ENCODE measurements at regions not wholly inside any gene's neighbourhood (a gene's known extent, or its start where the extent isn't known, plus 50 kb on each side); places are given as distances from the start of the nearest gene placed in this dataset.
"Not testable (repeated sequence)": the region's sequence is repeated elsewhere in the genome, so short reads cannot be mapped to it uniquely, and the experiment has no call there.

DNA sequence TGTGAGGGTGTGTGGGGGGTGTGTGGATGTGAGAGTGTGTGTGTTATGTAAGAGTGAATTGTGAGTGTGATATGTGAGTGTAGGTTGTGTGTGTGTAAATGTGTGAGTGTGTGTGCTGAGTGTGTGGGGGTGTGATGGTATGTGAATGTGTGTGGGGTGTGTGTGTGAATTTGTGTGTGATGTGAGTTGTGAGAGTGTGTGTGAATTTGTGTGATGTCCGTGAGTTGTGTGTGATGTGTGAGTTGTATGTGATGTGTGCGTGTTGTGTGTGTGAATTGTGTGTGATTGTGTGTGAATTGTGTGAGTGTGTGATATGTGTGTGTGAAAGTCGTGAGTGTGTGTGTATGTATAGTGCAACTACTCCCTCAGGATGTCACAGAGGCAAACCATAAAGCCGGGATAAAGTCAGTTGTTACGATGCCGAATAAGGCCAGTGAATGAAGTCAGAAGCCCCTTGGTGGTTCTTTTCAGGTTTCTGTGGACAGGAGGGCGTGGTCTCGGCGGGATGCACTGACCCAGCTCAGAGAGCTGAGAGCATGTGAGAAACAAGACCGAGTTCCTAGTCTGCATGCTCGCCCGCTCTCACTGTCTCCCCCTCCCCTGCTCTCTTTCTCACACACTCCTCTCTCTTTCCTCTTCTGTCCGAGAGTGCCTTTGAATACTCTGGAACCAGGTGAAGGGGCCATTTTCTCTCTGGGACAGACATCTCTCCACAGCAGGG, 71.8 kb upstream of the MAX start:
- no peak overlapping the region for H3K4me3 Mint-ChIP-seq
- H3K27me3 Mint-ChIP-seq: peaks cover 10% of the 10 kb centered on the region
- H3K27ac Mint-ChIP-seq (ENCODE audit: low read depth): no peak overlapping the region
- no peaks in the 10 kb centered on the region for H3K36me3 Mint-ChIP-seq (ENCODE audit: insufficient read depth)
- H3K4me1 Mint-ChIP-seq: no peaks in the 10 kb centered on the region
- ATAC-seq (replicated peaks; ENCODE audit: extremely low read depth, poor library complexity, severe bottlenecking) (no peak), DNase-seq (ENCODE audit: low spot score in 2 of 2) (no peak)
- H3K9me3 Mint-ChIP-seq: no peaks in the 10 kb centered on the region

DNA sequence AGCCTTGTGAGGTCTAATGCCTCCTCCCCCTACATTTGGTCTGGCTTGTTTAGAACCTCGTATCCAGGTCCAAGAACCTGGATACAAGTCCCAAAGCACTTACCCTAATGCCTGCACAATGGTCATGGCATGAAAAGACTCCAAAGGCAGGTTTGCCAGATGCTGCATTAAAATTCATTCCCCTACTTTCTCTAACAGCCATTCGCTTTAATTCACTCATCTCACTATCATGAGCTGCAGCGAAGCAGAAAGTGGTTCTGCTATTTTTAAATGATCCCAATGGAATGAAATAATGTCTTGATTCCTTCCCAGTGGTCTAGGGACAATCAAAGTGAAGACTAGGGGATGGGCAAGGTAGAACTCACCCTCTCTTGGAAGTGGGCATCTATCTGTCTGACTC, 72.5 kb upstream of the MAX start:
- H3K27ac Mint-ChIP-seq (ENCODE audit: low read depth): no peak overlapping the region
- peaks cover 10% of the 10 kb centered on the region for H3K27me3 Mint-ChIP-seq
- DNase-seq (ENCODE audit: low spot score in 2 of 2) (no peak), ATAC-seq (replicated peaks; ENCODE audit: extremely low read depth, poor library complexity, severe bottlenecking) (no peak)
- H3K36me3 Mint-ChIP-seq (ENCODE audit: insufficient read depth): no peaks in the 10 kb centered on the region
- no peak overlapping the region for H3K4me3 Mint-ChIP-seq
- no peaks in the 10 kb centered on the region for H3K4me1 Mint-ChIP-seq
- no peaks in the 10 kb centered on the region for H3K9me3 Mint-ChIP-seq

DNA sequence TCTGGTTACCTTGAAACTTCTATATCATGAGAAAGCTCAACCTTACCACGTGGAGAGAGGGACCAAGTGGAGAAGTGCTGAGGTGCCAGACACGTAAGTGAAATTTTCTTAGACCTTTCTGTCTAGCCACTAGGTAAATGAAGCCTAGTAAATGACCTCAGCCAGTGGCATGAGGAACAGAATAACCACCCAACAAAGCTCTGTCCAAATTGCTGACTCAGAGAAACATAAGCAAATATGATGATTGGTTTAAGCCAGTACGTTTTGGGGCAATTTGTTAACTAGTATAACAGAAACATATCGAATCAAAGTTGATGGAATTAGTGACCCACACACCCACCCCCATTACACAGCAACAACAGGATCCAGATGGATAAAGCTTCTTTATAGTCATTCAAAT, 75.2 kb upstream of the MAX start:
- H3K27me3 Mint-ChIP-seq: no peaks in the 10 kb centered on the region
- DNase-seq (ENCODE audit: low spot score in 2 of 2): no peak
- no peak overlapping the region for H3K27ac Mint-ChIP-seq (ENCODE audit: low read depth)
- no peak overlapping the region for H3K4me3 Mint-ChIP-seq
- H3K9me3 Mint-ChIP-seq: peaks cover 7% of the 10 kb centered on the region
- no peaks in the 10 kb centered on the region for H3K4me1 Mint-ChIP-seq
- no peaks in the 10 kb centered on the region for H3K36me3 Mint-ChIP-seq (ENCODE audit: insufficient read depth)
- ATAC-seq (replicated peaks; ENCODE audit: extremely low read depth, poor library complexity, severe bottlenecking): no peak

DNA sequence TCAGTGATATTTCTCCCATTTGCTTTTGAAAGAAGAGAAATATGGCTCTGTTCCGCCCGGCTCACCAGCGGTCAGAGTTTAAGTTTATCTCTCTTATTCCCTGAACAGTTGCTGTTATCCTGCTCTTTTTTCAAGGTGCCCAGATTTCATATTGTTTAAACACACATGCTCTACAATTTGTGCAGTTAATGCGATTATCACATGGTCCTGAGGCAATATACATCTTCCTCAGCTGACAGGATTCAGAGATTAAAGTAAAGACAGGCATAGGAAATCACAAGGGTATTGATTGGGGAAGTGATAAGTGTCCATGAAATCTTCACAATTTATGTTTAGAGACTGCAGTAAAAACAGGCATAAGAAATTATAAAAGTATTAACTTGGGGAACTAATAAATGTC, 76.9 kb upstream of the MAX start:
- ATAC-seq (replicated peaks; ENCODE audit: extremely low read depth, poor library complexity, severe bottlenecking); H3K36me3 Mint-ChIP-seq (ENCODE audit: insufficient read depth); H3K27me3 Mint-ChIP-seq; H3K4me3 Mint-ChIP-seq; H3K27ac Mint-ChIP-seq (ENCODE audit: low read depth); DNase-seq (ENCODE audit: low spot score in 2 of 2); H3K4me1 Mint-ChIP-seq: not testable (repeated sequence)
- H3K9me3 Mint-ChIP-seq: peaks cover 14% of the 10 kb centered on the region

DNA sequence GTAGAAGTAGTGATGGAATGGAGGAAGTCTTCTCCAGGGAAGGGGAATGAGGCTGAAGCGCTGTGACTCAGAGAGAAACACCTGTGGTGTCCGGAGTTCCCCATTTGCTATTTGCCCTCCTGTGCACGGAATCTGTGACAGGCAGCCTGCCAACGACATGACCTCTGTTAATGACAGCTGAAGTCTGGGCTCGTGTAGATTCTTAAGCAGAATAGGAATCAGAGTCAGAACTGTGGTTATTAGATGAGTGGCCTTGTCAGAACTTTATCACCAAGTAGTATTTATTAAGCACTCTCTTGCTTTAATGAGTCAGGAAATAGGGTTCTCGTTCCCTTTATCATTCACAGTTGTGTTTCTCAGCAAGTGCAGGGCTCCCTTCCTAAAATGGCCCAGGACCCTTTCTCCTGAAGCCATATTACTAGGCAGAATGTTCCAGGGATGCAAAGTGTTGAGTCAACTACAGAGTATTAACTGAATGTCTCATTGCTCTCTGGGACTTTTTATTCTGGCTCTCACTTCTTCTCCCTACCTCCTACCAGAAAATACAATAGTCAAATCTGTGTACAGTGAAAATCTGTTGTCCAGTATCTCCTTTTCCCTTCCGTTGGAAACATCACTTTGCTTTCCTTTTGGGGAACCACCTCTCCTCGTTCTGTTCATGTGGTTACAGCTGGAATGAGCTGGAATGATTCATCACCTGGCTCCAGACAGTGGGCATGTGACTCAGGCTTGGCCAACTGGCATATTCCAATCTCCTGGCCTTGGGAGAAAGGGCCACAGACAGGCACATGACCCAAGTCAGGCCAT, 77.8 kb upstream of the MAX start:
- no peaks in the 10 kb centered on the region for H3K27me3 Mint-ChIP-seq
- H3K4me3 Mint-ChIP-seq: no peak overlapping the region
- no peaks in the 10 kb centered on the region for H3K4me1 Mint-ChIP-seq
- no peak overlapping the region for H3K27ac Mint-ChIP-seq (ENCODE audit: low read depth)
- ATAC-seq (replicated peaks; ENCODE audit: extremely low read depth, poor library complexity, severe bottlenecking) (no peak), DNase-seq (ENCODE audit: low spot score in 2 of 2) (no peak)
- peaks cover 14% of the 10 kb centered on the region for H3K9me3 Mint-ChIP-seq
- H3K36me3 Mint-ChIP-seq (ENCODE audit: insufficient read depth): no peaks in the 10 kb centered on the region

DNA sequence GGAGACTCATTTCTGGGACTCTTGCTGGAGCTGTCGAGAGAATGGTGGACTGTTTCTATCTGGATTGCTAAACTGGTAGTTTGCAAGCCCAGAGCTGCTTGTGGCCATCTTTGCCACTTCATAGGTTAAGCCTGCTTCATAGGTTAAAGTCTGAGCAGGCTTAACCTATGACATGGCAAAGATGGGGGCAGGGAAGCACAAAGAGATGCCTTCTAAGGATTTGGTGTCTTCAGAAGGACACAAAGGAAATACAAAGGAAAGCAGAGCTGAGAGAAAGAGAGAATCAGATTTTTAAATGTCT, 78.4 kb upstream of the MAX start:
- ATAC-seq (replicated peaks; ENCODE audit: extremely low read depth, poor library complexity, severe bottlenecking) (no peak), DNase-seq (ENCODE audit: low spot score in 2 of 2) (no peak)
- Mint-ChIP-seq H3K4me3 (no peak overlapping the region), H3K27ac (ENCODE audit: low read depth) (no peak overlapping the region), H3K36me3 (ENCODE audit: insufficient read depth) (no peaks in the 10 kb centered on the region), H3K27me3 (peaks cover 3% of the 10 kb centered on the region), H3K9me3 (peaks cover 14% of the 10 kb centered on the region), H3K4me1 (no peaks in the 10 kb centered on the region)

DNA sequence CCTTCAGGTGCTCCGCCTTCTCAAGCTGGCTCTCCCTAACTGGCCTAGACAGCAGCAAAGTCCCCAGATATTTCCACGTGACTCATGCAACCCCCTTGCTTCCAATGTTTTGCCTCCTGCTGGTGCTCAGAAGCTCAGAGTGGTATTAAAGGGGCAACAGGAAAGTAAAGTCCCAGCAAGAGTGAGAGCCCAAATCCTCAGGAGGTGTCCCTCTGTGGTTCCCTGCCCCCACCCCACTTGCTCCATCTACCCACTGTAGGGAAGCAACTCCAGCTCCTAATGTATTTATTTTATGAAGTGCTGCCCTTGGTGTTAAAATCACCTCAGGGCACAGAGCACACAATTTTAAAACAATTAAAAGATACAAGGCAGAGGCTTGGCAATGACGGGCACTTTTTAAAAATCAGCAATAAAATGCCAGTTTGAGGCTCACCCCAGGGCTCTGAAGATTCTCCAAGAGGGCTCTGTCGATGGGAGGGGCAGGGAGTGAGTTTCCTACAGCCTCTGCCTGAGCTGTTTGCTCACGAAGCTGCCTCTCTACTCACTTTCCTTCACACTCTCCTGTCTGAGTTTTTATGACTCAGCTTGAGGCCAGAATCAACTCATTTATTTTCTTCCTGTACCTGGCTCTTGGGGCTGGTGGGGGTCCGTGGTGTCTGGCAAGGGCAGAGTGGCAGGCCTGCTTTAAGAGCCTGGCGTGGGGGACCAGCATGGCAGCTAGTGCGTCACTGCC, 81.9 kb upstream of the MAX start:
- Mint-ChIP-seq H3K4me1 (no peaks in the 10 kb centered on the region), H3K4me3 (no peak overlapping the region), H3K9me3 (peaks cover 14% of the 10 kb centered on the region), H3K36me3 (ENCODE audit: insufficient read depth) (no peaks in the 10 kb centered on the region), H3K27ac (ENCODE audit: low read depth) (no peak overlapping the region), H3K27me3 (peaks cover 11% of the 10 kb centered on the region)
- ATAC-seq (replicated peaks; ENCODE audit: extremely low read depth, poor library complexity, severe bottlenecking) (no peak), DNase-seq (ENCODE audit: low spot score in 2 of 2) (no peak)

DNA sequence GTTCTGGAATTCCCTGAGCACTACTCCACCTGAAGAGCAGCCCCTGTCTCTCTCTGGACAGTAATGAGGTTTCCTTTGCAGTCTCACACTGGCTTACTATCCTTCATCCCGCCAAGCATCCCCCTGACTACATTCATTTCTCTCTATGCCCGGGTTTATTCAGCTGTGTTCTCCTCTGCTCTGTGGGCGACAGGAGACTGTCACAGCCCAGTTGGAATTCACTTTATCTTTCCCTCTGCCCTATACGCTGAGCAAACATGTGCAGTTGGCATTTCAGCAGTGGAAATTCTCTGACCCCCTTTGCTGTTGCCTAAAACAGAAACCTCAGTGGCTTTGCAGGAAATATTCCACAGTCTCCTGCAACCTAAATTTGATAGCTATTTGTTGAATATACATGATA, 83.5 kb upstream of the MAX start:
- peaks cover 14% of the 10 kb centered on the region for H3K9me3 Mint-ChIP-seq
- no peak overlapping the region for H3K27ac Mint-ChIP-seq (ENCODE audit: low read depth)
- DNase-seq (ENCODE audit: low spot score in 2 of 2) (no peak), ATAC-seq (replicated peaks; ENCODE audit: extremely low read depth, poor library complexity, severe bottlenecking) (no peak)
- no peaks in the 10 kb centered on the region for H3K36me3 Mint-ChIP-seq (ENCODE audit: insufficient read depth)
- no peaks in the 10 kb centered on the region for H3K4me1 Mint-ChIP-seq
- no peak overlapping the region for H3K4me3 Mint-ChIP-seq
- peaks cover 11% of the 10 kb centered on the region for H3K27me3 Mint-ChIP-seq

DNA sequence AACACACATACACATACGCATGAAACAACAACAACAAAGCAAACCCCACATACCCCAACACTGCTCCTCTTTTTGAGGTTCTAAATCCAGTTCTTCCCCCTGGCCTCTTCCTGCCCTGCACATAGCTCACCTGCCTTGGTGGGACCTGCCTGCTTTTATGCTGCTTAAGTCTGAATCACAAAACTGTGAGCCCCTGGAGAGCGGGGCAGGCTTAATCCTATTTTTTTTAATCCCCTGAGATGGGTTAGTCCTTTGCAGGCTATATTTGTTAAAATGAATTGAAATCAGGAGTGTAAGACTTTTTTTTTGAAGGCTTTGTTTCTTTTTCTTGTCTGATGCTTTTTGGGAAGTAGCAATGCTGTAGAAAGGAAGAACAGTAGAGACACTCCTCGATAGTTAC, 84.6 kb upstream of the MAX start:
- DNase-seq (ENCODE audit: low spot score in 2 of 2) (no peak), ATAC-seq (replicated peaks; ENCODE audit: extremely low read depth, poor library complexity, severe bottlenecking) (no peak)
- H3K4me3 Mint-ChIP-seq: no peak overlapping the region
- H3K36me3 Mint-ChIP-seq (ENCODE audit: insufficient read depth): no peaks in the 10 kb centered on the region
- H3K9me3 Mint-ChIP-seq: peaks cover 12% of the 10 kb centered on the region
- peaks cover 11% of the 10 kb centered on the region for H3K27me3 Mint-ChIP-seq
- no peak overlapping the region for H3K27ac Mint-ChIP-seq (ENCODE audit: low read depth)
- no peaks in the 10 kb centered on the region for H3K4me1 Mint-ChIP-seq

DNA sequence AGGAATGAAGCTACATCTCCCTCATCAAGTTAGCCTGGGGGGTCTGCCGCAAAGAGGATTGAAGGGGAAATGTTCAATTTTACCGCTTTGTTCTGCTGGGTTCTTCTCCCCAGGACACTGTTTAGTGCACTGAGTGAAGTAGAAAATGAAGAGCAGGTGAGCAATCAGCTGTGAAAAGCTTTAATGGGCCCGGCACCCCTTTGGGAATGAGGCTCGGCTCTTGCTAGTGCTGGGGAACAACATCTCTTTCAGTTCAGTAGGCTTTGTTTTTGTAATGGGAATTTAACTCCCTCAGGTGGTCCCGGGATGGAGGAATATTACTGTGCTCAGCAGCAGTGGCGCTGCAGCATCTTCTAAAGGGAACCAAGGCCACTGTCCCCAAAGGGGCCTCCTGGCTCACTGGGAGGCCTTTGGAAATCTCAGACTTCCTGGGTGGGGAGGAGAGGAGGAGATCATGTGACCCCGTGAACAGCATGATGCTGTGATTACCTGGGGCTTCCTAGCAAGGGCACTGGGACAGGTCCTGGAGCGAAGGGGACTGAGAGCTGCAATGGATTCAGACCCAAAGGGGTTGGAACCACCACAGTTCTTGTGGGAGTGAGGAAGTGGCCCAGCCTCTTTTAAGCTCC, 85.2 kb upstream of the MAX start:
- Mint-ChIP-seq H3K27ac (ENCODE audit: low read depth) (no peak overlapping the region), H3K27me3 (peaks cover 11% of the 10 kb centered on the region), H3K36me3 (ENCODE audit: insufficient read depth) (no peaks in the 10 kb centered on the region), H3K4me1 (no peaks in the 10 kb centered on the region), H3K9me3 (peaks cover 6% of the 10 kb centered on the region), H3K4me3 (no peak overlapping the region)
- ATAC-seq (replicated peaks; ENCODE audit: extremely low read depth, poor library complexity, severe bottlenecking): no peak
- no peak for DNase-seq (ENCODE audit: low spot score in 2 of 2)

DNA sequence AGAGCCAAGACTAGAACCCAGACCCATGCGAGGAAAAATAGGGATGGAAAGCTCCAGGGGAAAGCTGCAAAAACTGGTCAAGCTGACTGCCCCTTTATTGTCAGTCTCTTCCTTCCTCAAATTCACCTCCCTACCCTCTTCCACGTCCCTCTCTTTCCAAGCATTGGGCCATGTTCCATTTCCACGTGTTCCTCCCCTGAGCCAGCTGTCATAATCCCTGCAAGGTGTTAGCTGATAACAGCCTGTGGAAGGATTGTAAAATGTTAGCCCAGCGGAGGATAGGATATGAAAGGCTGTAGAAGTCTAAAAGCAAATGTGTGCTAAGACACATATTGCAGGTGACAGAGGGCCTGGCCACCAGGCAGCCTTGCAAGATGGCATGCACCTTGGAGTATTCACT, 88.0 kb upstream of the MAX start:
- Mint-ChIP-seq H3K4me1 (no peaks in the 10 kb centered on the region), H3K27ac (ENCODE audit: low read depth) (no peak overlapping the region)

DNA sequence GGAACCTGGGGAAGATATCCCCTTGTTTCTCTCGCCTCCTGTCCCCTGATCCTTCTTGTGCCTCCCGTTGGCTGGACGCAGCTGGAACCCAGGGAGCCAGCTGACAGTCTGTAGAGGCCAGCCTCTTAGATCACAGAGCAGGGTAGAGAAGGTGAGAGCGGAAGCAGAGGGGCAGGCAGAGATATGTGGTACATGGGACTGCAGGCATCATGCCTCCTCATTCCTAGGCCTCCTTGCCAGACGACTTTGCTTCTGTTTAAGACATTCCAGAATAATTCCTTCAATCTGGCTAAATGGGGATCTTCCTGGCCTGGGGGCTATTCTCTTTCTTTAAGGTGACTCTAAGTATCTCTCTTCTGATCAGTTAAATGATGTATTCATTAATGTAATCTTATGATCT, 89.4 kb upstream of the MAX start:
- no peak overlapping the region for H3K27ac Mint-ChIP-seq (ENCODE audit: low read depth)
- no peak for DNase-seq (ENCODE audit: low spot score in 2 of 2)
- no peak for ATAC-seq (replicated peaks; ENCODE audit: extremely low read depth, poor library complexity, severe bottlenecking)
- no peaks in the 10 kb centered on the region for H3K27me3 Mint-ChIP-seq
- H3K9me3 Mint-ChIP-seq: no peaks in the 10 kb centered on the region
- no peaks in the 10 kb centered on the region for H3K36me3 Mint-ChIP-seq (ENCODE audit: insufficient read depth)
- H3K4me1 Mint-ChIP-seq: no peaks in the 10 kb centered on the region
- no peak overlapping the region for H3K4me3 Mint-ChIP-seq

More for the DNA sequence above, 88.0 kb upstream of the MAX start:
- H3K4me3 Mint-ChIP-seq: no peak overlapping the region
- DNase-seq (ENCODE audit: low spot score in 2 of 2) (no peak), ATAC-seq (replicated peaks; ENCODE audit: extremely low read depth, poor library complexity, severe bottlenecking) (no peak)
- no peaks in the 10 kb centered on the region for H3K9me3 Mint-ChIP-seq
- H3K36me3 Mint-ChIP-seq (ENCODE audit: insufficient read depth): no peaks in the 10 kb centered on the region
- H3K27me3 Mint-ChIP-seq: peaks cover 11% of the 10 kb centered on the region
